H9 (cell line): ENCODE measurements at regions not wholly inside any gene's neighbourhood (a gene's known extent, or its start where the extent isn't known, plus 50 kb on each side); places are given as distances from the start of the nearest gene placed in this dataset.

Experiments
- DNase-seq: peaks from one replicate; pipeline ENCODE4 v3.0.0-alpha.2; 2017
- H2AFZ ChIP-seq: one replicate; pipeline ENCODE4 v1.6.1; 2013; ENCODE audit warnings: mild to moderate bottlenecking, low read length, control low read depth, moderate library complexity
- H2AK5ac ChIP-seq: 2 replicates; pipeline ENCODE4 v1.6.1; 2013; ENCODE audit warnings: low read length, control low read depth, mixed read lengths; ENCODE audit not compliant: insufficient read length
- H2BK120ac ChIP-seq: one replicate; pipeline ENCODE4 v1.6.1; 2013; ENCODE audit warnings: low read depth, mild to moderate bottlenecking, low read length, control low read depth, inconsistent platforms; ENCODE audit not compliant: poor library complexity, severe bottlenecking
- H2BK12ac ChIP-seq: 2 replicates; pipeline ENCODE4 v1.6.1; 2013; ENCODE audit warnings: low read length, control low read depth, mixed read lengths, low read depth; ENCODE audit not compliant: insufficient read length
- H2BK15ac ChIP-seq: 2 replicates; pipeline ENCODE4 v1.6.1; 2013; ENCODE audit warnings: low read depth, low read length, control low read depth
- H2BK20ac ChIP-seq: one replicate; pipeline ENCODE4 v1.6.1; 2013; ENCODE audit warnings: low read depth, mild to moderate bottlenecking, low read length, control low read depth, inconsistent platforms; ENCODE audit not compliant: poor library complexity, severe bottlenecking
- H2BK5ac ChIP-seq: 2 replicates; pipeline ENCODE4 v1.6.1; 2013; ENCODE audit warnings: low read length, control low read depth, mixed read lengths; ENCODE audit not compliant: insufficient read length
- H3K14ac ChIP-seq: 2 replicates; pipeline ENCODE4 v1.6.1; 2013; ENCODE audit warnings: low read length, control low read depth; ENCODE audit not compliant: insufficient read depth
- H3K18ac ChIP-seq: 2 replicates; pipeline ENCODE4 v1.6.1; 2013; ENCODE audit warnings: low read depth, mild to moderate bottlenecking, mixed read lengths, low read length, control low read depth; ENCODE audit not compliant: insufficient read length
- H3K23ac ChIP-seq: 2 replicates; pipeline ENCODE4 v1.6.1; 2013; ENCODE audit warnings: low read length, control low read depth, mixed read lengths, low read depth; ENCODE audit not compliant: insufficient read length
- H3K23me2 ChIP-seq: 2 replicates; pipeline ENCODE4 v1.6.1; 2013; ENCODE audit warnings: low read depth, mild to moderate bottlenecking, mixed read lengths, low read length, control low read depth; ENCODE audit not compliant: insufficient read length, poor library complexity, severe bottlenecking
- H3K27ac ChIP-seq: 2 replicates; pipeline ENCODE4 v1.5.1; 2013; ENCODE audit warnings: low read length, control low read depth, mixed read lengths, low read depth; ENCODE audit not compliant: insufficient read length
- H3K27me3 ChIP-seq: 2 replicates; pipeline ENCODE4 v1.6.1; 2013; ENCODE audit warnings: low read length, control low read depth, inconsistent platforms; ENCODE audit not compliant: insufficient read depth
- H3K4ac ChIP-seq: 2 replicates; pipeline ENCODE4 v1.6.1; 2013; ENCODE audit warnings: low read depth, mild to moderate bottlenecking, control low read depth, inconsistent platforms, low read length, moderate library complexity
- H3K4me1 ChIP-seq: 2 replicates; pipeline ENCODE4 v1.6.1; 2013; ENCODE audit warnings: low read length, control low read depth, inconsistent platforms; ENCODE audit not compliant: insufficient read depth
- H3K4me2 ChIP-seq: 2 replicates; pipeline ENCODE4 v1.6.1; 2013; ENCODE audit warnings: low read length, control low read depth, mixed read lengths; ENCODE audit not compliant: insufficient read length, insufficient read depth
- H3K56ac ChIP-seq: 2 replicates; pipeline ENCODE4 v1.6.1; 2013; ENCODE audit warnings: low read depth, mild to moderate bottlenecking, mixed read lengths, low read length, control low read depth; ENCODE audit not compliant: insufficient read length
- H3K79me1 ChIP-seq: 2 replicates; pipeline ENCODE4 v1.6.1; 2013; ENCODE audit warnings: low read depth, mild to moderate bottlenecking, moderate library complexity, low read length, control low read depth, inconsistent platforms; ENCODE audit not compliant: insufficient read depth, poor library complexity, severe bottlenecking
- H3K79me2 ChIP-seq: 2 replicates; pipeline ENCODE4 v1.6.1; 2013; ENCODE audit warnings: low read length, control low read depth, inconsistent platforms; ENCODE audit not compliant: insufficient read depth
- H3K9ac ChIP-seq: 2 replicates; pipeline ENCODE4 v1.6.1; 2013; ENCODE audit warnings: low read length, control low read depth, mixed read lengths; ENCODE audit not compliant: insufficient read length; ENCODE audit errors: extremely low read depth
- H3K9me3 ChIP-seq: one replicate; pipeline ENCODE4 v1.6.1; 2013; ENCODE audit warnings: low read depth, low read length, inconsistent platforms; ENCODE audit not compliant: control insufficient read depth
- H3T11ph ChIP-seq: one replicate; pipeline ENCODE4 v1.6.1; 2013; ENCODE audit warnings: mild to moderate bottlenecking, low read length, control low read depth, inconsistent platforms
- H4K20me1 ChIP-seq: one replicate; pipeline ENCODE4 v1.6.1; 2013; ENCODE audit not compliant: control insufficient read depth, insufficient read length, insufficient read depth
- H4K5ac ChIP-seq: 2 replicates; pipeline ENCODE4 v1.6.1; 2013; ENCODE audit warnings: low read depth, mild to moderate bottlenecking, mixed read lengths, low read length, control low read depth; ENCODE audit not compliant: insufficient read length
- H4K8ac ChIP-seq: replicated peaks from 2 replicates; pipeline ENCODE4 v1.6.1; 2013; ENCODE audit warnings: low read length, control low read depth, mixed read lengths, low read depth; ENCODE audit not compliant: insufficient read length
- H4K91ac ChIP-seq: 2 replicates; pipeline ENCODE4 v1.6.1; 2013; ENCODE audit warnings: low read depth, mild to moderate bottlenecking, moderate library complexity, mixed read lengths, low read length, control low read depth; ENCODE audit not compliant: insufficient read length
- H3K27ac Mint-ChIP-seq, 3 experiments: 2 replicates in 2 of 3; 3 replicates in 1 of 3; pipeline ENCODE4 v1.8.0; 2020 to 2021; ENCODE audit warnings: mixed read lengths in 3 of 3, mild to moderate bottlenecking in 1 of 3, moderate library complexity in 1 of 3
- H3K27me3 Mint-ChIP-seq: 2 replicates; pipeline ENCODE4 v1.8.0; 2021; ENCODE audit warnings: low read depth, mild to moderate bottlenecking, moderate library complexity, mixed read lengths
- H3K36me3 Mint-ChIP-seq, 3 experiments: 2 replicates in 2 of 3; 3 replicates in 1 of 3; pipeline ENCODE4 v1.8.0; 2020 to 2021; ENCODE audit warnings: low read depth in 3 of 3, mixed read lengths in 3 of 3; ENCODE audit not compliant: insufficient read depth in 1 of 3
- H3K4me1 Mint-ChIP-seq, 2 experiments: 2 replicates each; pipeline ENCODE4 v1.8.0; 2020; ENCODE audit warnings: mixed read lengths in 2 of 2
- H3K4me3 Mint-ChIP-seq, 2 experiments: 2 replicates in 1 of 2; 3 replicates in 1 of 2; pipeline ENCODE4 v1.8.0; 2020 to 2021; ENCODE audit warnings: mild to moderate bottlenecking in 2 of 2, mixed read lengths in 2 of 2, moderate library complexity in 1 of 2
- H3K9me3 Mint-ChIP-seq, 2 experiments: 2 replicates in 1 of 2; 3 replicates in 1 of 2; pipeline ENCODE4 v1.8.0; 2020; ENCODE audit warnings: mild to moderate bottlenecking in 2 of 2, mixed read lengths in 2 of 2, moderate library complexity in 1 of 2
- WGBS: extraction: QIAGEN DNeasy Blood & Tissue Kit; methylation state at CpG from one replicate; pipeline ENCODE4 v1.1.7; 2013; ENCODE audit warnings: missing lambda C conversion rate, low lambda C conversion rate, mixed read lengths; ENCODE audit not compliant: insufficient read length; ENCODE audit errors: extremely low coverage; 5-methylcytosine and 5-hydroxymethylcytosine counted together
- TF ChIP-seq, protein P1 (sequence below): fragments of 200-600 bp; sonication (generic); conservative IDR thresholded peaks from 3 replicates; pipeline ENCODE4 v1.8.0; 2021; ENCODE audit warnings: antibody characterized with exemption, mild to moderate bottlenecking

DNA sequence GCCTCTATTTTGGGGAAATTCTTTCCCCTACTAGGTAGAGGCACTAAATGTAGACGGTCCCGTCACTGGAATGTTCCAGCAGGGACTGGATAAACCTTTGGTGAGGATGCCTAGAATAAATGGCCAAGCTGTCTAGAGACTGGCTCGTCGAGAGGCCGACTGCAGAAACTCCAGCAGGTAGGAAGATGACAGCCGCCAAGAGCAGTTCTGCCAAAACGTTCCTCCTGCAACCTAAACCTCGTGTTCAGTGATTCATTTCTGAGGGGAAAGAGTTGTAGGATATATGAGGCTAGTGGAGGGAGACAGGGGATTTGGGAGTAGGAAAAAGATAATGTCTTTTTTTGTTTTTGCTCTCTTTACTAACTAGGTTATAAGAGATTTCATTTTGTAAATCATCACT, 184.7 kb upstream of the GDF10 start:
- DNase-seq, result no peak
- H3K18ac ChIP-seq, result no peak overlapping the region
- no peak overlapping the region for H3K23ac ChIP-seq
- no peaks in the 10 kb centered on the region for H3K9me3 ChIP-seq
- H4K20me1 ChIP-seq, result no peaks in the 10 kb centered on the region
- WGBS, result no CpG with 5 or more reads among the region's 8 CpGs
- Mint-ChIP-seq H3K4me1 (peaks cover 8 to 20% of the 10 kb centered on the region in 2 experiments), H3K36me3 (no peaks in the 10 kb centered on the region; a peak in 1 of 7 replicates), H3K27me3 (peaks cover 30% of the 10 kb centered on the region), H3K9me3 (no peaks in the 10 kb centered on the region), H3K27ac (no peak overlapping the region), H3K4me3 (no peak overlapping the region)
- TF ChIP-seq, protein P1, sequence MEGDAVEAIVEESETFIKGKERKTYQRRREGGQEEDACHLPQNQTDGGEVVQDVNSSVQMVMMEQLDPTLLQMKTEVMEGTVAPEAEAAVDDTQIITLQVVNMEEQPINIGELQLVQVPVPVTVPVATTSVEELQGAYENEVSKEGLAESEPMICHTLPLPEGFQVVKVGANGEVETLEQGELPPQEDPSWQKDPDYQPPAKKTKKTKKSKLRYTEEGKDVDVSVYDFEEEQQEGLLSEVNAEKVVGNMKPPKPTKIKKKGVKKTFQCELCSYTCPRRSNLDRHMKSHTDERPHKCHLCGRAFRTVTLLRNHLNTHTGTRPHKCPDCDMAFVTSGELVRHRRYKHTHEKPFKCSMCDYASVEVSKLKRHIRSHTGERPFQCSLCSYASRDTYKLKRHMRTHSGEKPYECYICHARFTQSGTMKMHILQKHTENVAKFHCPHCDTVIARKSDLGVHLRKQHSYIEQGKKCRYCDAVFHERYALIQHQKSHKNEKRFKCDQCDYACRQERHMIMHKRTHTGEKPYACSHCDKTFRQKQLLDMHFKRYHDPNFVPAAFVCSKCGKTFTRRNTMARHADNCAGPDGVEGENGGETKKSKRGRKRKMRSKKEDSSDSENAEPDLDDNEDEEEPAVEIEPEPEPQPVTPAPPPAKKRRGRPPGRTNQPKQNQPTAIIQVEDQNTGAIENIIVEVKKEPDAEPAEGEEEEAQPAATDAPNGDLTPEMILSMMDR, result no peak
- no peak overlapping the region for H2BK5ac ChIP-seq
- no peak overlapping the region for H3K56ac ChIP-seq
- H3K79me2 ChIP-seq, result no peaks in the 10 kb centered on the region
- H2BK15ac ChIP-seq, result no peak overlapping the region
- H2BK12ac ChIP-seq, result no peak overlapping the region
- H2BK120ac ChIP-seq, result no peak overlapping the region
- H3K27me3 ChIP-seq, result no peaks in the 10 kb centered on the region; the same call in 1 of the 2 replicates
- no peak overlapping the region for H4K91ac ChIP-seq
- H3K14ac ChIP-seq, result no peak overlapping the region
- H2AFZ ChIP-seq, result no peak overlapping the region
- H4K8ac ChIP-seq, result no peak overlapping the region
- no peaks in the 10 kb centered on the region for H3K23me2 ChIP-seq
- H3T11ph ChIP-seq, result no peak overlapping the region
- H3K79me1 ChIP-seq, result no peaks in the 10 kb centered on the region
- H3K4me1 ChIP-seq, result no peaks in the 10 kb centered on the region; the same call in 1 of the 2 replicates
- no peak overlapping the region for H2AK5ac ChIP-seq
- H4K5ac ChIP-seq, result no peak overlapping the region
- no peak overlapping the region for H3K4ac ChIP-seq
- no peak overlapping the region for H3K27ac ChIP-seq
- no peak overlapping the region for H3K9ac ChIP-seq
- H2BK20ac ChIP-seq, result no peak overlapping the region
- no peak overlapping the region for H3K4me2 ChIP-seq
